ENCODE measurements at regions not wholly inside any gene's neighbourhood (a gene's known extent, or its start where the extent isn't known, plus 50 kb on each side); places are given as distances from the start of the nearest gene placed in this dataset.
"Not testable (repeated sequence)": the region's sequence is repeated elsewhere in the genome, so short reads cannot be mapped to it uniquely, and the experiment has no call there.

GRCh38 chr14:44453433-44454171 is 53.5 kb downstream of the FSCB start:
- no peaks in the 10 kb centered on the region for H3K27me3 ChIP-seq (ENCODE audit: control insufficient read depth, insufficient read depth, low read length)
- DNase-seq (ENCODE audit: low read depth), result no peak
- no peaks in the 10 kb centered on the region for H3K36me3 ChIP-seq (ENCODE audit: control insufficient read depth, insufficient read depth, low read length)
- TF ChIP-seq CTCF (IDR thresholded peaks at IDR 0.05; ENCODE audit: insufficient read depth, low read length, severe bottlenecking), result no peak
- no peak for FAIRE-seq
- no peak overlapping the region for H3K4me3 ChIP-seq (ENCODE audit: low read depth, low read length)

- H3K36me3 ChIP-seq (ENCODE audit: control insufficient read depth, insufficient read depth, low read length); FAIRE-seq; H3K27me3 ChIP-seq (ENCODE audit: control insufficient read depth, insufficient read depth, low read length); DNase-seq (ENCODE audit: low read depth); H3K4me3 ChIP-seq (ENCODE audit: low read depth, low read length): not testable (repeated sequence)
These were observed 56.9 kb downstream of the FSCB start for GRCh38 chr14:44450232-44450631.

DNA sequence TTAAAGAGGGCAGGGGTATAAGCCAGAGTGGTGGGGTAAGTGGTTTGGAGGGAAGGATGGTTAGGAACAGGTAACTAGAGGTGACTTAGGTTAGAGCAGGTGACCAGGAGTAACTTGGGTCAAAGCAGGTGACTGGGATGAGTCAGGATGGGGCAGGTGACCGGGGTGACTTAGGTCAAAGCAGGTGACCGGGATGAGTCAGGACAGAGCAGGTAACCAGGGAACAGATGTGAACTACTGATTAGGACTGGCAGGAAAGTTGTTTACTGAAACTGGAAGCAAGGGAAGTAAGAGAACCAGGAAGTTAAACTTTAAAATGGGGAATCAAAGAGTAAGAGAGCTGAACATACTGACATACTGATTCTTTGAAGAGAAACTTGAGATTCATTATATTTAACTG is 57.4 kb downstream of the FSCB start:
- FAIRE-seq, result no peak
- Histone ChIP-seq H3K27me3 (ENCODE audit: control insufficient read depth, insufficient read depth, low read length) (no peaks in the 10 kb centered on the region), H3K36me3 (ENCODE audit: control insufficient read depth, insufficient read depth, low read length) (no peaks in the 10 kb centered on the region), H3K4me3 (ENCODE audit: low read depth, low read length) (no peak overlapping the region)
- DNase-seq (ENCODE audit: low read depth), result no peak
- TF ChIP-seq CTCF (IDR thresholded peaks at IDR 0.05; ENCODE audit: insufficient read depth, low read length, severe bottlenecking), result no peak

GRCh38 chr14:44448951-44449358 is 58.1 kb downstream of the FSCB start:
- DNase-seq (ENCODE audit: low read depth) (no peak), FAIRE-seq (no peak)
- no peak for TF ChIP-seq CTCF (IDR thresholded peaks at IDR 0.05; ENCODE audit: insufficient read depth, low read length, severe bottlenecking)
- no peaks in the 10 kb centered on the region for H3K27me3 ChIP-seq (ENCODE audit: control insufficient read depth, insufficient read depth, low read length)
- H3K36me3 ChIP-seq (ENCODE audit: control insufficient read depth, insufficient read depth, low read length), result no peaks in the 10 kb centered on the region
- no peak overlapping the region for H3K4me3 ChIP-seq (ENCODE audit: low read depth, low read length)

DNA sequence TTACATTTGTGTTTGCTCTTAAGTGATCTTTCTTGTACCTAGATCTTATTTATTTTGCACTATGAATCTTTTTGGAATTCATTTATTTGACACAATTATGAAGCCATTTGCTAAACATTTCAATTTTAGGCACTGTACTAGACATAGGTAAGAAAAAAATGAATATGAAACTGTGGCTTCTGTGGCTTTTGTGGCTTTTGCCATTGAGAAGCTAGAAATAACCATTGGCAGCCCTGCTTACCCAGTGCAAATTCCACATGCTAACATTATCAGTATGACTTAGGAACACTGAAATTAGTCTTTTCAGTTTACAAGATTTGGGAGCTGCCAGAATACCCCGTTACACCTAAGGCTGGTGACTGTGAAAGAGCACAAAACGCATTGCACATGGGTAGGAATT is 60.1 kb downstream of the FSCB start:
- DNase-seq (ENCODE audit: low read depth) (no peak), FAIRE-seq (no peak)
- H3K27me3 ChIP-seq (ENCODE audit: control insufficient read depth, insufficient read depth, low read length), result no peaks in the 10 kb centered on the region
- H3K36me3 ChIP-seq (ENCODE audit: control insufficient read depth, insufficient read depth, low read length), result no peaks in the 10 kb centered on the region
- TF ChIP-seq CTCF (IDR thresholded peaks at IDR 0.05; ENCODE audit: insufficient read depth, low read length, severe bottlenecking), result no peak
- H3K4me3 ChIP-seq (ENCODE audit: low read depth, low read length), result no peak overlapping the region

- TF ChIP-seq CTCF (IDR thresholded peaks at IDR 0.05; ENCODE audit: insufficient read depth, low read length, severe bottlenecking), result no peak
- H3K36me3 ChIP-seq (ENCODE audit: control insufficient read depth, insufficient read depth, low read length), result no peaks in the 10 kb centered on the region
- H3K4me3 ChIP-seq (ENCODE audit: low read depth, low read length), result no peak overlapping the region
- no peaks in the 10 kb centered on the region for H3K27me3 ChIP-seq (ENCODE audit: control insufficient read depth, insufficient read depth, low read length)
- DNase-seq (ENCODE audit: low read depth), result no peak
- no peak for FAIRE-seq
These were observed 62.6 kb downstream of the FSCB start for GRCh38 chr14:44444454-44444853.
